ENCODE measurements at regions not wholly inside any gene's neighbourhood (a gene's known extent, or its start where the extent isn't known, plus 50 kb on each side); places are given as distances from the start of the nearest gene placed in this dataset.

DNA sequence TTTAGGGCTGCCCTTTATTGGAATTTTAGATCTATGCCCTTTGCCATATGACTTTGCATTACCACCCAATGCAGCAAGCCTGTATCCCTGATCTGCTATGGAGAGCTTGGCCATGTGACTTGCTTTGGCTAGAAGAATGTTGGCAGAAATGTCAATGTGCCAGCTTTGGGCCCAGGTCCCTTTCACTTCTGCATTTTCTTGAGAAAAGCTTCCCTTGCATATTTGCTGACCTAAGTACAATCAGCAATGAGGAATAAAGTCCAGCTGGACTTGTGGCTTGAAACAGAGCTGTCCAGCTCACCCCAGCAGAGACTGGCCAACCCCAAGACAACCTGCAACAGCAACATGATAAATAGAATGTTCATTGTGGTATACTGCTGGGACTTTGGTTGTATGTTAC, 135.9 kb downstream of the PAH start:
- DNase-seq, result no peak

DNA sequence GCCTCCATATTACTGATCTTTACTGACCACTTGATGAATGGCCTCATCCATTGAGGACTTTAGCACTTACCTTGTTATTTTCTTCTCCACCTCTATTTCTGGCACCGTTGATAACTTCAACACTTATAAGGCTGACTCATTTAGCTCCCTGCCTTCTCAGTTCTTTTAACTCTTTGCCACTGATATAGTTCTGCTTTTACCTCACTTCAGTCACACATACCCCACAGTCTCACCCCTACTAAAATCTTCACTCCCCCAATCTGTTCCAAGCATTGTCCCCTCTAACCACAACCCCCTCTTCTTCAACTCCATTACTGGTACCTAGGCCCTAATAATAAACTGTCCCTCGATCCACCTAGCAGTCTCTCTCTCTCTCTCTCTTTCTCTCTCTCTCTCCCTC, 141.0 kb downstream of the PAH start:
- DNase-seq, result no peak

DNA sequence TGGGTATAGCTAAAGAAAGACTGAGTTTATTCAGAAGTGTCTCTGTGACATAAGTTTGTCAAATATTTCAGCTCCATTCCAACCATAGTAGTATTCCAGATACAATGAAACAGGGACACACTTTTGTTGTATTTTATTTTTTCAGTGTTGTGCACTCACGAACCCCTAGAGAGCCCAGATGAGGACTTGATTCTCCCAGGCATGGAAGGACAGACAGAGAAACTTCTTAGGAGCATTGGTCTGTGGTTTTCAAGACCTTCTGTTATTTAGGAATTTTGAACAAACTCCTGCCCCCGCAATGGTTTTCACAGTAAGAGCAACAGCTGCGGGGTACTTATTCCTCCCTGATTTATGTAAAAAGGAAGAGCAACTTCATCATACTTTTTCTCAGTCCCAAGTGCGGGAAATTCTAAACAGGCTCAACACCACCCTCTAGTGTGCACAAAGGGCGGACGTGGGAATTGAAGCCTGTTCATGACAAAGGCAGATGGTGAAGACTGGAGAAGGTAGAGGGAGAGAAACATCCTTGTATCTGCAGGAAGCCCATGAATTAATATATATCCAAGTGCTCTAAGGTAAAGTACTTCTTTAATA, 147.6 kb downstream of the PAH start:
- peak; percentile 72 for DNase-seq

DNA sequence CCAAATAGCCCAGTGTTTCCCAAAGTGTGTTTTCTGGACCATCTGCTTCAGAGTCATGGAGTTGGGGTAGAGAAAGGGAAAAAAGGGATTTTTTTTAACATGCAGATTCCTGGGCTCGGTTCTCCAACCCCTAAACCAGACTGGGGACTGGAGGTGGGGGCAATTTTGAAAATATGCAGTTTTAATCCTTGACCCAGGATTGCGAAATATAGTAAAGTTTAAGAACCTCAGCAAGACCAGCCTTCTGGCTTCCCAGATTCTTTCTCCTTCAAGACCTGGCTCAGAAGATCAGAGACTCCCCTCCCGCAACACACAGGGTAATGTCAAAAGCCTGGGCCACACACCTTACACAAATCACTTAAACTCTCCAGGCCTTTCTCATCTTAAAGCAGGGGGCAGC, 150.1 kb downstream of the PAH start:
- DNase-seq, result no peak

DNA sequence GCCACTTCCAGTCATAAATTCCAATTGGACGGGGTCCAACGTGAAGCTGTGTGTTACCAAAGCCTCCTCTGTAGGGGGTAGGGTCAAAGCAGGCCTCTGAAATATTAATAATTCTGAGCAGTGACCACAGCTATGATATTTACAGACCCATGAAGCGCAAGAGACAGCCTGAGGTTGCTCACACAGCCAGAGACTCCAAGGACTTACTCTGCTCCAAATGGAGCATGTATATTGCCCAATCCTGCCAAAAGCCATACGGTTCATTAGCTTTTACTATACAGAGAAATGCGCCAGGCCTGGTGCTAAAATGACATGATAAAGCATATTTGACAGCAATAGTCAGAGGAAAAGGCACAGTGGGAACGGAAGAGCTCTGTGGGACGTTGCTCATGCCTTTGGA, 151.3 kb downstream of the PAH start:
- DNase-seq, result peak; percentile 66

DNA sequence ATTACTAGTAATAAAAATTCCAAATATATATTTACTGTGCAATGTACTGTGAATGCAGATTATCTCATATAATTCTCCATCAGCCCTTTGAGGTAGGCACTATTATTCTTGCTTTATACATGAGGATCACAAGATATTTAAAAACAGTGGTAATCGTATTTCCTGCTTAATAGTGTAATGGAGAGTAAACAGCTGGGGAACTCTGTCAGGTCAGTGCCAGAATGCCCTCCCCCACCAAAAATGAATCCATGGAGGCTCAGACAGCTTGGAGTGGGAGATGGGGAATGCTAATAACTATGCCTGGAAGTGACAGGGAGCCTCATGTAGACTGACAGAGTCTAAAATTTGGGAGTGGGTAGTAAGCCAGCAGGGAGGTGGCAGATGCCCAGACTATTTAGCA, 153.6 kb downstream of the PAH start:
- DNase-seq, result no peak

DNA sequence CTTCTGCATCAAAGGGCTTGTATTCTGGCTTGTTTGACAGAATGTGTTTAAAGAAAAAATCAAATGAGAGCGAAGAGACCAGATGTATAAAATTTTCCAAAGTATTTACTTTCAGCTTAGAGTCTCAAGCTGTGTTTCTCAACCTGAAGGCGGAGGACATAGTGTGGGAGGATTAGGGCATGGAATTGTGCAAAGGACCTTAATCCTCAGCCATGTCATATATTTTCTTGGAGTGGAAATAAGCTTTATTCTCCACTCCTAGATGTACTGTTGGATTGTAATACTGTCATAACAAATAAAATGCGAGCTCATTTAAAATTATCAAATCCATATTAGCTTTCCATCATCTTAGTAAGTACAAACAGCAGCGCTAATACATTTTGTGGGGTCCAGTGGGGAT, 154.0 kb downstream of the PAH start:
- DNase-seq, result no peak

DNA sequence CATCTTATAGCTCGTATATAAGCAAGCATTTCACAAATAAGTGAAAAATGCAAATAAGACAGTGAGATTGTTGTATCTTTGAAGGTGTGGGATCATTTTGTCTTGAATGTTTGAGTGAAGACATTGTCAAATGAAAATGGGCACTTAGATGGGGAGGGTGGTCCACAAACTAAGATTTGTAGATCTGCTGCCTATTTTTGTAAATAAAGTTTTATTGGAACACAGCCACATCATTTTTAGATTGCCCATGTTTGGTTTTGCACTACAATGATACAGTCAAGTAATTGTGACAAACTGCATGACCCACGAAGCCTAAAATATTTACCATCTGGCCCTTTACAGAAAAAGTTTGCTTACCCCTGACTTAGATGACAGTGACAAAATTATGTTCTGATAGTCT, 156.7 kb downstream of the PAH start:
- no peak for DNase-seq

DNA sequence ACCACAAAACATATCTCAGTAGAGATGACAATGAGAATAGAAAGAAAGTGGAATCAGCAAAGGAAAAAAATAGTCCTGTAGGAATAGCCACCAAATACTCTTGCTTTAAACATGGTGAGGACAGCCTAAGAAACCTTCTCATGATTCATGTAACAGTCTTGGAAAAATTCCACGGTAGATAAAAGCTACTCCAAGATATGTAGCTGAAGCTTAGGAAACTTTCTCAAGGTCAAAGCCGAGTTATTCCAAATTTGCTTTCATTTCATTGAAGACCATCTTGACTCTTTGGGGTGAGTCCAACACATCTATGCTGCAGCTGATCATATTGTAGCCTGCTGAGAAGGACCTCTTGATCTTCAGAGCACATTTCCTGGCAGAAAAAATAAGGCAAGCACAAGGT, 157.6 kb downstream of the PAH start:
- peak; percentile 11 for DNase-seq

DNA sequence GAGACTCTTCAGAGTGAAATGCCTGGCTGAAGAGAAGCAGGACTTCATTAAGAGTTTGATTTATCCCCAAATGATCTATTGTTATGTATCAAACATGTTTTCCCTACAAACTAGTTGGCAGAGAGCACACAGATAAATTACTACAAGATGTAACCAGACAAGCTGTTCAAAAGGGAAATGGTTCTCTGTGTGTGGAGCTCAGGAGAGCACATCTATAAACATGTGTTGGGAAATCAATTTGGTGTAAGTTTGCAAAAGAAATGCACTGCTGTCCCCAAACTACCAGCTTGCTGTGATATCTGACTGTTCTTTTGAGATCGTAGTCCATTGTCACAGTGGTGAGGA, 159.2 kb downstream of the PAH start:
- no peak for DNase-seq

DNA sequence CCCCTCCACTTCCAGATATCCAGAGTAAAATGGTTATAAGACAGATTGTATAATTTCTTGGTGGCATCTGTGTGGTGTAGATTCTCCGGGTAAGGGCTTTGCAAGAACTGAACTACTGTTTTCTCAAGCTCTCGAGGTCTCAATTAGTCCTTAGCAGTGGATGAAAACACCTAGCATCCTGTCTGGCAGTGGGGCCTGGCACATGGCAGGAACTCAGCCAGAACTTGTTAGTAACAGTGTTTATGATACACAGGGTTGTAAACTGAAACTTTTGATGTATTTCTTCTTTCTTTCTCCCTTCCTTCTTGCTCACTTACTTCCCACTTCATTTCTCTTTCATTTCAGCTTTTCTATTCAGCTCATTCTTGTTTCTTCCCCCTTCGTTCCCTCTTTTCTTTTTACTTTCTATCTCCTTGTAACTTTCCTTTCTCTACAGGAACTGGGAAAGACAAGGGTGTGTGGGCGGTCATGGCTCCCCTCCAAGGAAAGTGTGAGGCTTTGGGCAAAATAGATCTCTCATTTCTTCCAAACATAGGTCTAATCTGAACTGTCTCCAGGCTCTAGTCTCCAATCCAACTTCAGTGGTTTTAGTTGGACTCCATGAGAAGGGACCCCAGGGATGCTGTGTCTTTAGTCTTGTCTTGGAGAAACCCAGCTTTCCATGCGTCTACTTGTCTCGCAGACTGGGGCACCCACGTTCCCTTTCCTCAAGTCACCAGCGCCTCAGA, 159.7 kb downstream of the PAH start:
- no peak for DNase-seq

DNA sequence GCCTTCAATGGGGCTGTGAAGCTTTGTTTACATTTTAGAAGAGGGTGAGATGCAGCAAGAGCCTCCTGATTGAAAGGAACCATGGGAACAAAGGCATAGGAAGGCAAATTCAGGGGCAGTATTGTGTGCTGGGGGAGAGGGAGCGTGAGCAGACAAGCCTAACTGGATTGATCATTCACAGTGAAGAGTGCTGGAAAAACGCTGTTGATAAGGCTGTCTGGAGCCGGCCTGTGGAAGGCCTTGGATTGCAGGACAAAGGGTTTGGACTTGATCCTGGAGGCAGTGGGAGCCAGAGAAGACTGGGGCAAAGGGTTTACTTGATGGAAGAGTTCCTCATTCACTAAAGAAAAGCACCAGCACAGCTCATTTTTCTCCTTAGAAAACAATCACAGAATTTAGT, 160.5 kb downstream of the PAH start:
- no peak for DNase-seq

DNA sequence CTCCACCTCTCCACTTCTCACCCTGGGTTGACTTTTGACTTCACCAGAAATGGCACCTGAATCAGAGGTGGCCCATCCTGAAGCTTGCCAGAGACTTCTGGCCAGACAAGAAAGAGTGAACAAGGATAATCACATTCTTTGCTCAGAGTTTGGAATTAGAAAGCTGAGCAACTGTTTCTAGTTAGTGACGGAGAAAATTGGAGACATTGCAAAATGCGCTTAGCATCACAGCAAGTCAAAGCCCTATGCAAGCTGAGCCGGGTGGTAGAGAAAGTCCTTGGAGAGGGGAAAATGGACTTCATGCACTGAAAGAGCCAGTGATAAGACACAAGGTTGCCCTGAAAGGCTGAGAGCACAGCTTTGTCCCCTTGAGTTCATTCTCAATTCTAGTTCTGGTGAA, 161.8 kb downstream of the PAH start:
- no peak for DNase-seq

DNA sequence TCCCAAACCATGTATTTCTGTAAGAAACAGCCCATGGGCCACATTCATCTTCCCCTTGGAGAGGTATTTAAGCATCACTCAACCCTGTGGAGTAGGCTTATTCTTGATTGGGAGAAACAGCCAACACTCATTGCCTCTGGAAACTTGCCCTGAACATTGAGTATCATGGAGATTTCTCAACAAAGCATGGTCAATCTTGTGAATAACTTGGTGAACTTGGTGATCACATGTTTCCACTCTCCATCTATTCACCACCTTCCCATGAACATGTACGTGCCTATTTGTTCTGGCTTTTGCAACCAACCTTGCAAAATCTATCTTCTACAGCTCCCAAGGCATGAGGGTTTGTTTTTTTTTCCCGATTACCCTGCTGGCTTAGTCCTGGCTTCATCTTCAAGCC, 163.2 kb downstream of the PAH start:
- no peak for DNase-seq

DNA sequence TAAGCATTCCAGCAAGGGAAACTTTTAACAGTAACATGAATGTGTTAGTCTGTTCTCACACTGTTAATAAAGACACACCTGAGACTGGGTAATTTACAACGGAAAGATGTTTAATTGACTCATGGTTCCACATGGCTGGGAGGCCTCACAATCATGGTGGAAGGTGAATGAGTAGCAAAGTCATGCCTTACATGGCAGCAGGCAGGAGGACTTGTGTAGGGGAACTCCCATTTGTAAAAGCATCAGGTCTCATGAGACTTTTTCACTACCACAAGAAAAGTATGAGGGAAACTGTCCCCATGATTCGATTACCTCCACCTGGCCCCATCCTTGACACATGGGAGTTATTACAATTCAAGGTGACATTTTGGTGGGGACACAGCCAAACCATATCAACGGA, 168.3 kb downstream of the PAH start:
- no peak for DNase-seq

DNA sequence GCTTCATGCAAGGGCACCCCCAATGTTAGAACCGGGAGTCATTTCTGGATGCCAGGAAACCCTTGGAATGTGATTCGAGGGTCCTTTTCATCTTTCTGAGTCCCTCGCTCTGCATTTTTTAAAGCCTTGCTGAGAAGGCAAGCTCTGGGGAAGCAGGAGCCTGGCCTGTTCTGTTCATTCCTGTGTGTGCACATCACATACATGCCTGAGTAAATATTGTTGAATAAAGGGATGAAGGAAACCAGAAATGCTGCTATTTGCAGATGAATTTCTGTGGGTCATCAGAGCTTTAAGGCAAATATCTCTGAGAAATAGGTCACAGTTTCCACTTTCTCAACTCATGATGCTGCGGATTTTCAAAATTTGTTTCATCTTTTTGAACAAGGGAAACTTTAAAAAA, 170.1 kb downstream of the PAH start:
- DNase-seq, result no peak

DNA sequence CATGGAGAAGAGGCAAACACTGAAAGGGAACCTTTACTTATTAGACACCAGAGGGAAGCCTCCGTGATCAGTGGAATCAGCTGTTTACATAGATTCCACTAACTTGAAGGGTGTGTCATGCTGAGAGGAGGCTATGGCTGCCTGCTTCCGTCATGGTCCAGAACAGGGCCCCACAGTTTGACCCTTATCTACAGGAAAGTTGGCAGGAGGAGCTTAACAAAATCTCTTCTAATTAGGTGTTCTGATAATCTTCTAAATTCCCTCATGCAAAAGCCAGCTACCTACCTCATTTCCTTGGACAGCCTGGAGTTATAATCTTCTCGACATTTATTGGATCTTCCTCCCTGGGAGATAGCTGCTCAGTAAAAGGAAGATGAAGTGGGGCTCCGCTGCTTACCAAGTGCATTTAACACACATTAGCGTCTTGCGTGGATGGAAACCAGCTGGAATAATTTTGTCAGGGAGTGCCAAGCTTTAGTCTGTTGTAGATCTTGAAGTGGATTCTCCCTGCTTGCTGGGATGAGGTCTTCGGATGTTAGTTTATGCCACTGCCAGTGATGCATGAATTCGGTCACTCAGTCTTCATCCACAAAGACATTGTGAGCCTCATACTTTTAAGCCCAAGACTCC, 171.0 kb downstream of the PAH start:
- DNase-seq, result no peak

DNA sequence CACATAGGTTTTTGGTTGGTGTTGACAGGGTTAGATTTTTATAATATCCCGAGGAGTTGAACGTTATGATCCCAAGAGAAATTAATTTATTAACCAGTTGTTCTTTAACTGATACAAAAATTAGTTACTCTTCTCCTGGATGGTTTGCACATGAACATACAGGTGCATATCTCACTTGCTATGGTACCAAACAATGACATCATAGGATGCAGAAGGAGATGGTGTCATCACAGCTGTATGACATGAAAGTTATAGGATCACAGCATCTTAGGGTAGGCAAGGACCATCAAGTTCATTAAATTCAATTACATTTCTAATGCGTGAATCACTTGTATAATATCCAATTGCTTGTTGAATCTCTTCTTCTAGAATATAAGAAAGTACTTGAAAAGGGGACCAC, 175.8 kb downstream of the PAH start:
- DNase-seq, result no peak

DNA sequence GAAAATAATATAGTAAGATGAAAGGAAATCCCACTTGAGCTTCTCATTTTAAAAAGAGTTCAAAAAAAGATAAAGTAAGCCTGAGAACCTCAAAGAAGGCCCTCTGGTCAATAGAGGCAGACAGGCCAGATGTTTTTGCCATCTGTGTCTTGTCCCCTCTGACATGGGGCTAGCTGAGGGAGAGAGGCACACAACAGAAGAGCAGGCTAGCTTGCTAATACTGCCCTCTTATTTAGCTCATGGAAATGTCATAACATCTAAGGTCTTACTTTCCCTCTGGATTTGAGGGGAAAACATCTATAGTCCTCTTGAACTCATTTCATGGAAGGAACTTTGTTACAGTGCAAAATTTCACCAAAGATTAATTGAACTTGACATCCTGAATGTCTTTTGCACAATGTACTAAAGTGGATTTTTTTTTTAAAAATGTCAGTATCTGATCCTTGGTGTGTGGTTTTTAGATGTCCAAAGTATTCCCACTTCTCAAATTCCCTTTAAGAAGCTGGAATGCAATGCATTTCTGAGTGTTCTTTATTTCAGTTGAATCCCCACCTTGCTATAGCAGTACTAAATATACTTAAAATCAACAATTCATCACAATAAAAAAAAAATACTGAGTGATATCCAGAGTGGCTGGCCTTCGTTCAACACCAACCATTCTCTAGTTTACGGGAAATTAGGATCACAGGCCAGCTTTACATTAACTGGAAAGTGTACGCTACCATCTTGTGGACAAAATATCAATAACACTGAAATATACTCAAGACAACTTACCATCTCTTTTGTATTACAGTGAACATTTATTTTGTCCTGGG, 176.7 kb downstream of the PAH start:
- DNase-seq, result peak; percentile 63

DNA sequence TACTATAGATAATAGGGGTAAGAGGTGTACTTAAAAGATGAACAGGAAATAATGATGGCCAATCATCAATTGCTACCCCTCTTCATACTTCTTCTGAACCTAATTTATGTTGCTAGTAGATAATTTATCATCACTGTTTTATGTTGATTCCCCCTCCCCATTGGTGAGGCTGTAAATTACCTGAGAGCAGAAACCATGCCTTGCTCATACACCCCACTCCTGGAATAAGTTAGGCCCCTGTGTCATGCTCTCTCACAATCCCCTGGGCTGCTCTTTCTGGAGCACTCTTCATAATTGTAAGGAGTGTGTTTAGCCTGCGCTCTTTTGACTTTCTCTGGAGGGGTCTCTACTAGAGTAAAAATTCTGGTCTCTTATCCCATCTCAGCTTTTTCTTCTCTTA, 180.7 kb downstream of the PAH start:
- no peak for DNase-seq

DNA sequence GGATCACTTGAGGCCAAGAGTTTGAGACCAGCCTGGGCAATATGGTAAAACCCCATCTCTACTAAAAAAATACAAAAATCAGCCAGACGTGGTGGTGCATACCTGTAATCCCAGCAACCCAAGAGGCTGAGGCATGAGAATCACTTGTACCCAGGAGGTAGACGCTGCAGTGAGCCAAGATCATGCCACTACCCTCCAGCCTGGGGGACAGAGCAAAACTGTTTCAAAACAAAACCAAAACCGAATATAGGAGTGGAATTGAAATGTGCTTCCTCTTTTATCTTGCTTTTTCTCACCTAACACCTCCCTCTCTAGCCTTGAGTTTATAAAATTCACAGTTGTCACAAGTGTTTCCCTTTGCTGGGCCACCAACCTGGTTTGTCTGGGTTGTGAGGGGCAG, 181.9 kb downstream of the PAH start:
- DNase-seq, result no peak

DNA sequence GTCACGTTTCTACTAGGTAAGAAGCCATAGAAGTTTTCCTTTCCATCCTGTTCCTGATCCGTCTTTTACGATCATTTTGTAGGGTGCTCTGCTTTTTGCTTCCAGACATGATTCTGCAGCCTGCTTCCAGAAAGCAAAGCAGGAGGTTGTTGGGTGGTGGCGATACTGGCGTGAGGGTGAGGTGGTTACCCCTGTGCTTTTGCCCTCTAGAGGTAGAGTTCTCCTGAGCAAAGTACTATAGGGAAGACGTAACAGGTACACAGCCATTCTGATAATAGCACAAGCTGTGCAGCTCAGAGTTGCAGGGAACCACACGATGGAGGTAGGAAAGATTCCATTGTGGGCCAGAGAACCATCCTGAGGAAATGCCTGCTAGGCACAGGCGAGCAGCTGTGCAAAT, 186.0 kb downstream of the PAH start:
- DNase-seq, result no peak

DNA sequence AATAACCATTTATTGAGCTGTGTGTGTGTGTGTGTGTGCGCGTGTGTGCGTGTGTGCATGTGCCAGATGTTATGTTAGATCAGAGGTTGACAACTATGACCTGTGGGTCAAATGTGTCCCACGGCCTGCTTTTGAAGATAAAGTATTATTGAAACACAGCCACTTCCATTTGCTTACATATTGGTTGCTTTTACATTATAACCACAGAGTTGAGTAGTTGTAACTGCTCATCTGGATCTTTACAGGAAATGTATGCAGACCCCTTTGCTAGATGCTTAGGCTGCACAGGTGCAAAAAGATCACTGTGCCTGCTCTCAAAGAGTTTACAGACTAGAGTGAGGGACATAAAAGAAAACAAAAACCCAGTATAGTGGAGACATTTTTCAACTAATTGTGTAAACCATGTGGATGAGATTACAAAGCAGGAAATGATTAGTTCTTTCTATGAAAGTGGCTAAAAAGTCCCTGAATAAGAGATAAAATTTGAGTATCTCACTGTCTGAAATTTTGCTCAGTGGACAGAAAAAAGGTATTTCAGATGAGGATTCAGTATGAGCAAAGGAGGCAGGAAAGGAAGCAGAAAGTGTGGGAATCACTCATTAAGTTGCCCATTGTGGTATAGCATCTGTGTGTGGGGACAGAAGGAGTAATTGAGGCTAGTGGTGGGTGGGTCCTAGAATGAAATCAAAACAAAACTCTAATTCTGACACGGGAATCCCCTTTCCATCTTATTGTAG, 188.4 kb downstream of the PAH start:
- no peak for DNase-seq

Data from fibroblast of skin of right quadriceps (primary cell).